ENCODE measurements at regions not wholly inside any gene's neighbourhood (a gene's known extent, or its start where the extent isn't known, plus 50 kb on each side); places are given as distances from the start of the nearest gene placed in this dataset.

- no peaks in the 10 kb centered on the region for H3K36me3 ChIP-seq (ENCODE audit: insufficient read depth)
- no peaks in the 10 kb centered on the region for H3K79me2 ChIP-seq (ENCODE audit: insufficient read depth, low read depth)
- no peak overlapping the region for H3K4me2 ChIP-seq
- no peak overlapping the region for H2AFZ ChIP-seq (ENCODE audit: low read depth)
- TF ChIP-seq, protein P1, sequence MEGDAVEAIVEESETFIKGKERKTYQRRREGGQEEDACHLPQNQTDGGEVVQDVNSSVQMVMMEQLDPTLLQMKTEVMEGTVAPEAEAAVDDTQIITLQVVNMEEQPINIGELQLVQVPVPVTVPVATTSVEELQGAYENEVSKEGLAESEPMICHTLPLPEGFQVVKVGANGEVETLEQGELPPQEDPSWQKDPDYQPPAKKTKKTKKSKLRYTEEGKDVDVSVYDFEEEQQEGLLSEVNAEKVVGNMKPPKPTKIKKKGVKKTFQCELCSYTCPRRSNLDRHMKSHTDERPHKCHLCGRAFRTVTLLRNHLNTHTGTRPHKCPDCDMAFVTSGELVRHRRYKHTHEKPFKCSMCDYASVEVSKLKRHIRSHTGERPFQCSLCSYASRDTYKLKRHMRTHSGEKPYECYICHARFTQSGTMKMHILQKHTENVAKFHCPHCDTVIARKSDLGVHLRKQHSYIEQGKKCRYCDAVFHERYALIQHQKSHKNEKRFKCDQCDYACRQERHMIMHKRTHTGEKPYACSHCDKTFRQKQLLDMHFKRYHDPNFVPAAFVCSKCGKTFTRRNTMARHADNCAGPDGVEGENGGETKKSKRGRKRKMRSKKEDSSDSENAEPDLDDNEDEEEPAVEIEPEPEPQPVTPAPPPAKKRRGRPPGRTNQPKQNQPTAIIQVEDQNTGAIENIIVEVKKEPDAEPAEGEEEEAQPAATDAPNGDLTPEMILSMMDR (conservative IDR thresholded peaks at IDR 0.05; ENCODE audit: low read depth, low read length) = no peak
- no peaks in the 10 kb centered on the region for H4K20me1 ChIP-seq (ENCODE audit: insufficient read depth)
- H3K27ac ChIP-seq = no peak overlapping the region
- H3K27me3 ChIP-seq (ENCODE audit: insufficient read depth, low read depth) = no peaks in the 10 kb centered on the region
- H3K9ac ChIP-seq = no peak overlapping the region
- H3K4me3 ChIP-seq (IDR thresholded peaks at IDR 0.05; ENCODE audit: insufficient read depth, low read depth, low read length) = no peak overlapping the region
- no peaks in the 10 kb centered on the region for H3K4me1 ChIP-seq (ENCODE audit: low read depth, poor library complexity, severe bottlenecking)
Measured at GRCh38 chr10:117927332-117927731, 119.4 kb downstream of the RAB11FIP2 start.

DNA sequence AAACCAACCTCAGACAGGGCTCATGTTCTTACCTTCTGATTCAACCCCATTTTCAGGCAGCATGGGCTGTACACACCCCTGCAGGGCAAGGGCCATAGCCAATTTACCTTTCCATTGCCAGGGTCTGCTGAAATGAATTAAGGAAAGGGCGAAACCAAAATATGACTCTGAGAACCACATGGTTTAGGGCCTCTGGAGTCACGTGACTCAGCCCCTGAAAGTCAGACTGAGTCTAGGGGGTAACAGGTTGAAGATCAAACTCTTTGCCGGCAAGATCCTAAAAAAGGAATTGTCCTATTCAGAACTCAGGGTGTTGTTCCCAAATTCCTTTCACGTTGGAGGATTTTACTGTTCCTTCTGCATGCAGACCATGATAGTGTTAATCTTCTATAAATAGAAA, 118.9 kb downstream of the RAB11FIP2 start:
- H2AFZ ChIP-seq (ENCODE audit: low read depth) = no peak overlapping the region
- TF ChIP-seq, protein P1 (conservative IDR thresholded peaks at IDR 0.05; ENCODE audit: low read depth, low read length) = no peak
- H3K9ac ChIP-seq = no peak overlapping the region
- no peaks in the 10 kb centered on the region for H4K20me1 ChIP-seq (ENCODE audit: insufficient read depth)
- H3K4me2 ChIP-seq = no peak overlapping the region
- no peaks in the 10 kb centered on the region for H3K36me3 ChIP-seq (ENCODE audit: insufficient read depth)
- H3K27ac ChIP-seq = no peak overlapping the region
- no peak overlapping the region for H3K4me3 ChIP-seq (IDR thresholded peaks at IDR 0.05; ENCODE audit: insufficient read depth, low read depth, low read length)
- H3K4me1 ChIP-seq (ENCODE audit: low read depth, poor library complexity, severe bottlenecking) = no peaks in the 10 kb centered on the region
- H3K79me2 ChIP-seq (ENCODE audit: insufficient read depth, low read depth) = no peaks in the 10 kb centered on the region
- H3K27me3 ChIP-seq (ENCODE audit: insufficient read depth, low read depth) = no peaks in the 10 kb centered on the region

DNA sequence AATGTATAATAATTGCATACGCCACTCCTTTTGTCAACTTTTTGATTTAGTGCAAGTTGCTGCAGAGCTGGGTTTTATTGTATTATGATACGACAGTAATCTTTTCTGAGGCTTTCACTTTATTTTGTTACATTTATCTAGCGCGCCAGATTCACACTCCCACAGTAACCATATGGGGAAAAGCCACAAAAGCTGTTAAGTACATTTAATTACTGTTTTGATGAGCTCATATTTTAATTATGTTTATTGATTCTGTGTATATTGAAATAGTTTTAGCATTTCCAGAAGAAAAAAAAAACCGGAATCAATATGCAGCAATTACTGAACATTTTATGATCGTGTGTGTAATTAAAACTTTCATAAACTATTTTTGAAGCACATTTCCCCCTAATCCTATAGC, 118.5 kb downstream of the RAB11FIP2 start:
- H3K27ac ChIP-seq = no peak overlapping the region
- H3K4me2 ChIP-seq = no peak overlapping the region
- no peak overlapping the region for H2AFZ ChIP-seq (ENCODE audit: low read depth)
- H3K4me3 ChIP-seq (IDR thresholded peaks at IDR 0.05; ENCODE audit: insufficient read depth, low read depth, low read length) = no peak overlapping the region
- H3K27me3 ChIP-seq (ENCODE audit: insufficient read depth, low read depth) = no peaks in the 10 kb centered on the region
- no peaks in the 10 kb centered on the region for H3K36me3 ChIP-seq (ENCODE audit: insufficient read depth)
- H3K9ac ChIP-seq = no peak overlapping the region
- no peaks in the 10 kb centered on the region for H4K20me1 ChIP-seq (ENCODE audit: insufficient read depth)
- H3K79me2 ChIP-seq (ENCODE audit: insufficient read depth, low read depth) = no peaks in the 10 kb centered on the region
- TF ChIP-seq, protein P1 (conservative IDR thresholded peaks at IDR 0.05; ENCODE audit: low read depth, low read length) = no peak
- H3K4me1 ChIP-seq (ENCODE audit: low read depth, poor library complexity, severe bottlenecking) = no peaks in the 10 kb centered on the region

DNA sequence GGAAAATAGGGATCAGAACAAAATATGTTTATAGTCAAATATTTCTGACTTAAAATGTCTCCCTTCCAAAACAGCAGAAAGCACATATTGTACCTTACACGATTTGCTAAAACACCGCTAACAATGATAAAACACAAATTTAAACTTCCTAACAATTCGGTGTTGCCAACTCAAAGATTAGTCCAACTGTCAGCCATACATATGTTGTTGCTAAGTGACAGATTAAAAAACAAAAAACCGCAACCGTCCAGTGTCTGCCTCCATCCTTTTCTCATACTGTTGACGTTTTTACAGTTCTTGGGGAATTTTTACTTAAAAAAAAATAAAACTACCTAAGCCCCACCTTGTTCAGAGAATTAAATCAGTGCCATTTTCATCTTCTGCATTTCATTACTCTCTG, 118.0 kb downstream of the RAB11FIP2 start:
- no peaks in the 10 kb centered on the region for H4K20me1 ChIP-seq (ENCODE audit: insufficient read depth)
- H3K27me3 ChIP-seq (ENCODE audit: insufficient read depth, low read depth) = no peaks in the 10 kb centered on the region
- no peak overlapping the region for H3K4me2 ChIP-seq
- no peaks in the 10 kb centered on the region for H3K4me1 ChIP-seq (ENCODE audit: low read depth, poor library complexity, severe bottlenecking)
- H3K9ac ChIP-seq = no peak overlapping the region
- H2AFZ ChIP-seq (ENCODE audit: low read depth) = no peak overlapping the region
- H3K27ac ChIP-seq = no peak overlapping the region
- no peak overlapping the region for H3K4me3 ChIP-seq (IDR thresholded peaks at IDR 0.05; ENCODE audit: insufficient read depth, low read depth, low read length)
- TF ChIP-seq, protein P1 (conservative IDR thresholded peaks at IDR 0.05; ENCODE audit: low read depth, low read length) = no peak
- H3K36me3 ChIP-seq (ENCODE audit: insufficient read depth) = no peaks in the 10 kb centered on the region
- no peaks in the 10 kb centered on the region for H3K79me2 ChIP-seq (ENCODE audit: insufficient read depth, low read depth)

All from KMS-11 (cell line).